ENCODE measurements at regions not wholly inside any gene's neighbourhood (a gene's known extent, or its start where the extent isn't known, plus 50 kb on each side); places are given as distances from the start of the nearest gene placed in this dataset.
A peak's percentile ranks its signal among the peaks of the same experiment; 100 is the strongest.

- Mint-ChIP-seq H3K9me3 (peaks cover 0 to 3% (median 0%) of the 10 kb centered on the region in 7 donors), H3K36me3 (peaks cover 0 to 3% of the 10 kb centered on the region in 2 donors), H3K4me1 (peaks cover 51% of the 10 kb centered on the region), H3K4me3 (peak overlapping the region; percentile 20 to 52), H3K27me3 (ENCODE audit: low read depth in 3 of 3) (peaks cover 0 to 4% (median 0%) of the 10 kb centered on the region in 3 donors), H3K27ac (peak overlapping the region; percentile 93 to 99 (median 95))
- H3K9me3 ChIP-seq (replicated peaks in 1 of 2; ENCODE audit: control insufficient read depth in 1 of 2, insufficient read depth in 1 of 2, low read length in 2 of 2), result no peaks in the 10 kb centered on the region
- TF ChIP-seq, protein P1, sequence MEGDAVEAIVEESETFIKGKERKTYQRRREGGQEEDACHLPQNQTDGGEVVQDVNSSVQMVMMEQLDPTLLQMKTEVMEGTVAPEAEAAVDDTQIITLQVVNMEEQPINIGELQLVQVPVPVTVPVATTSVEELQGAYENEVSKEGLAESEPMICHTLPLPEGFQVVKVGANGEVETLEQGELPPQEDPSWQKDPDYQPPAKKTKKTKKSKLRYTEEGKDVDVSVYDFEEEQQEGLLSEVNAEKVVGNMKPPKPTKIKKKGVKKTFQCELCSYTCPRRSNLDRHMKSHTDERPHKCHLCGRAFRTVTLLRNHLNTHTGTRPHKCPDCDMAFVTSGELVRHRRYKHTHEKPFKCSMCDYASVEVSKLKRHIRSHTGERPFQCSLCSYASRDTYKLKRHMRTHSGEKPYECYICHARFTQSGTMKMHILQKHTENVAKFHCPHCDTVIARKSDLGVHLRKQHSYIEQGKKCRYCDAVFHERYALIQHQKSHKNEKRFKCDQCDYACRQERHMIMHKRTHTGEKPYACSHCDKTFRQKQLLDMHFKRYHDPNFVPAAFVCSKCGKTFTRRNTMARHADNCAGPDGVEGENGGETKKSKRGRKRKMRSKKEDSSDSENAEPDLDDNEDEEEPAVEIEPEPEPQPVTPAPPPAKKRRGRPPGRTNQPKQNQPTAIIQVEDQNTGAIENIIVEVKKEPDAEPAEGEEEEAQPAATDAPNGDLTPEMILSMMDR (IDR thresholded peaks at IDR 0.05), result no peak
- DNase-seq, result peak; percentile 87 to 96 (median 91)
- 33% methylated on average over 5 of the region's 9 CpGs for WGBS (ENCODE audit: insufficient coverage)
- no peaks in the 10 kb centered on the region for H3K79me2 ChIP-seq (ENCODE audit: insufficient read depth, low read length)
- H3K27ac ChIP-seq (ENCODE audit: low read depth in 1 of 2, low read length in 2 of 2), result peak overlapping the region; percentile 88 to 98
- H3K4me2 ChIP-seq (replicated peaks; ENCODE audit: extremely low read depth, low read length, poor library complexity, severe bottlenecking), result peak overlapping the region; percentile 51
- H2AFZ ChIP-seq (ENCODE audit: insufficient read depth, low read depth, low read length, poor library complexity, severe bottlenecking), result no peak overlapping the region
- intact Hi-C loops (cut with micrococcal nuclease), result no loop called here
- H3K4me3 ChIP-seq (replicated peaks in 1 of 3; ENCODE audit: low read depth in 2 of 3, low read length in 3 of 3), result peak overlapping the region in 1 of 3 experiments; percentile 23
- no peaks in the 10 kb centered on the region for H3K27me3 ChIP-seq (ENCODE audit: control insufficient read depth in 2 of 2, insufficient read depth in 2 of 2, low read length in 2 of 2)
- no peaks in the 10 kb centered on the region for H4K20me1 ChIP-seq (ENCODE audit: insufficient read depth, low read length)
- peak overlapping the region; percentile 70 for H3K9ac ChIP-seq (ENCODE audit: insufficient read depth, low read length, poor library complexity, severe bottlenecking)
- peaks cover 51 to 54% of the 10 kb centered on the region in 2 donors for H3K4me1 ChIP-seq (ENCODE audit: control insufficient read depth in 1 of 2, insufficient read depth in 2 of 2, low read length in 2 of 2)
- no peaks in the 10 kb centered on the region for H3K36me3 ChIP-seq (replicated peaks in 1 of 2; ENCODE audit: control insufficient read depth in 1 of 2, insufficient read depth in 2 of 2, low read length in 2 of 2)
Measured at GRCh38 chr3:138890555-138891187, 55.9 kb upstream of the PIK3CB start.

DNA sequence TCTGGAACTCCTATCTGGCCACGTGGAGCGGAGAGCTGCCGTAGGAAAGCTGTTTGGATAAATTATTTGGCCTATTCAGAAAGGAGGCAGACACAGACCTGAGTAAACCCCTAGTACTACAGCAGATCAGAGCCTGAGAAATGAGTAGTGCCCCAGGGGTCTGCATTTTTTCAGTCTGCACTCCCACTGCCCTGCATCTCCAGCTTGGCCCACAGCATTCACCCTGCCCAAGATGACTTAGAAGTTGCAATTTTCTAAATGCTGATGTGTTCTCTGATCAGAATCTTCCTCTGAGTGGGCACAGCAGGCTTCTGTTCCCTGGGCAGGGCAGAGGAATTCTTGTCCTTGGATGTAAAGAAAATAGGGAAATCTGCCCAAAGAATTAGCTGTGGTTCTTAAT is 55.1 kb upstream of the PIK3CB start:
- no peak overlapping the region for H3K4me2 ChIP-seq (replicated peaks; ENCODE audit: extremely low read depth, low read length, poor library complexity, severe bottlenecking)
- H3K36me3 Mint-ChIP-seq, result peaks cover 0 to 3% of the 10 kb centered on the region in 2 donors

More for the DNA sequence above, 55.1 kb upstream of the PIK3CB start:
- H3K9ac ChIP-seq (ENCODE audit: insufficient read depth, low read length, poor library complexity, severe bottlenecking), result no peak overlapping the region
- H3K4me1 ChIP-seq (ENCODE audit: control insufficient read depth in 1 of 2, insufficient read depth in 2 of 2, low read length in 2 of 2), result peaks cover 51 to 52% of the 10 kb centered on the region in 2 donors
- no peaks in the 10 kb centered on the region for H3K9me3 ChIP-seq (replicated peaks in 1 of 2; ENCODE audit: control insufficient read depth in 1 of 2, insufficient read depth in 1 of 2, low read length in 2 of 2)
- H3K36me3 ChIP-seq (replicated peaks in 1 of 2; ENCODE audit: control insufficient read depth in 1 of 2, insufficient read depth in 2 of 2, low read length in 2 of 2), result no peaks in the 10 kb centered on the region
- H3K9me3 Mint-ChIP-seq, result peaks cover 0 to 3% (median 0%) of the 10 kb centered on the region in 7 donors
- peaks cover 47% of the 10 kb centered on the region for H3K4me1 Mint-ChIP-seq
- DNase-seq, result no peak
- intact Hi-C loops (cut with micrococcal nuclease), result loop anchor here in 1 of 2 donors (2.0 to 5.0 kb wide), 2 partner anchors 25 to 42 kb away; no protein-coding TSS in a partner anchor
- H3K4me3 Mint-ChIP-seq, result no peak overlapping the region
- peak overlapping the region; percentile 37 to 98 for H3K27ac ChIP-seq (ENCODE audit: low read depth in 1 of 2, low read length in 2 of 2)
- peaks cover 0 to 2% (median 0%) of the 10 kb centered on the region in 3 donors for H3K27me3 Mint-ChIP-seq (ENCODE audit: low read depth in 3 of 3)
- no peaks in the 10 kb centered on the region for H3K79me2 ChIP-seq (ENCODE audit: insufficient read depth, low read length)
- no peak overlapping the region for H2AFZ ChIP-seq (ENCODE audit: insufficient read depth, low read depth, low read length, poor library complexity, severe bottlenecking)
- no peaks in the 10 kb centered on the region for H3K27me3 ChIP-seq (ENCODE audit: control insufficient read depth in 2 of 2, insufficient read depth in 2 of 2, low read length in 2 of 2)
- no peak overlapping the region for H3K4me3 ChIP-seq (replicated peaks in 1 of 3; ENCODE audit: low read depth in 2 of 3, low read length in 3 of 3)
- H3K27ac Mint-ChIP-seq, result peak overlapping the region; percentile 93 to 98 (median 94)
- WGBS (ENCODE audit: insufficient coverage), result no CpG with 5 or more reads among the region's 3 CpGs
- TF ChIP-seq, protein P1 (IDR thresholded peaks at IDR 0.05), result no peak
- no peaks in the 10 kb centered on the region for H4K20me1 ChIP-seq (ENCODE audit: insufficient read depth, low read length)
